NT2/D1 (cell line): ENCODE measurements at regions not wholly inside any gene's neighbourhood (a gene's known extent, or its start where the extent isn't known, plus 50 kb on each side); places are given as distances from the start of the nearest gene placed in this dataset.

ENCODE experiments used
- DNase-seq: peaks from one replicate; pipeline ENCODE4 v3.0.0-alpha.2; 2011; ENCODE audit warnings: low read depth, low spot score
- H3K27me3 ChIP-seq: 2 replicates; pipeline ENCODE4 v1.6.0; 2011; ENCODE audit warnings: mild to moderate bottlenecking; ENCODE audit not compliant: insufficient read length, insufficient read depth
- H3K36me3 ChIP-seq: 2 replicates; pipeline ENCODE4 v1.6.1; 2011; ENCODE audit warnings: mild to moderate bottlenecking, low read length, mixed read lengths; ENCODE audit not compliant: insufficient read depth, insufficient read length
- H3K4me1 ChIP-seq: 2 replicates; pipeline ENCODE4 v1.5.1; 2011; ENCODE audit not compliant: insufficient read depth, insufficient read length
- H3K4me3 ChIP-seq: 2 replicates; pipeline ENCODE4 v1.5.1; 2011; ENCODE audit warnings: low read depth; ENCODE audit not compliant: insufficient read length
- H3K9ac ChIP-seq: 2 replicates; pipeline ENCODE4 v1.6.0; 2011; ENCODE audit warnings: low read depth; ENCODE audit not compliant: insufficient read length
- H3K9me3 ChIP-seq: 2 replicates; pipeline ENCODE4 v1.5.1; 2011; ENCODE audit warnings: mild to moderate bottlenecking, low read length; ENCODE audit not compliant: insufficient read depth
- SUZ12 ChIP-seq: IDR thresholded peaks from 2 replicates; pipeline ENCODE4 v1.6.1; 2011; ENCODE audit not compliant: insufficient read length, insufficient read depth; ENCODE audit errors: extremely low read depth
- YY1 ChIP-seq: IDR thresholded peaks from 2 replicates; pipeline ENCODE4 v1.6.1; 2011; ENCODE audit not compliant: insufficient read length, insufficient read depth
- ZNF274 ChIP-seq: IDR thresholded peaks from 2 replicates; pipeline ENCODE4 v1.6.1; 2011; ENCODE audit warnings: mild to moderate bottlenecking, low read depth, low read length

GRCh38 chr10:130795819-130796218, 515.7 kb downstream of the TCERG1L start:
- no peaks in the 10 kb centered on the region for H3K4me1 ChIP-seq
- H3K27me3 ChIP-seq = no peaks in the 10 kb centered on the region
- peaks cover 12% of the 10 kb centered on the region; the same call in 1 of the 2 replicates for H3K9me3 ChIP-seq
- H3K9ac ChIP-seq = no peak overlapping the region
- H3K4me3 ChIP-seq = no peak overlapping the region
- no peaks in the 10 kb centered on the region for H3K36me3 ChIP-seq
- no peak for TF ChIP-seq ZNF274
- no peak for DNase-seq

GRCh38 chr10:130799532-130799931, 512.0 kb downstream of the TCERG1L start:
- no peak for DNase-seq
- Histone ChIP-seq H3K27me3 (no peaks in the 10 kb centered on the region), H3K4me3 (no peak overlapping the region), H3K36me3 (no peaks in the 10 kb centered on the region), H3K9ac (no peak overlapping the region), H3K9me3 (no peaks in the 10 kb centered on the region), H3K4me1 (no peaks in the 10 kb centered on the region)
- TF ChIP-seq SUZ12 (no peak), ZNF274 (no peak), YY1 (no peak)

- no peak for DNase-seq
- no peaks in the 10 kb centered on the region for H3K36me3 ChIP-seq
- no peak overlapping the region for H3K9ac ChIP-seq
- no peak overlapping the region for H3K4me3 ChIP-seq
- no peaks in the 10 kb centered on the region for H3K4me1 ChIP-seq
- TF ChIP-seq ZNF274 = no peak
- H3K27me3 ChIP-seq = no peaks in the 10 kb centered on the region
- H3K9me3 ChIP-seq = no peaks in the 10 kb centered on the region
Observed at GRCh38 chr10:130800281-130800680, 511.2 kb downstream of the TCERG1L start.

GRCh38 chr10:130801276-130801675, 510.2 kb downstream of the TCERG1L start:
- Histone ChIP-seq H3K9me3 (no peaks in the 10 kb centered on the region), H3K36me3 (no peaks in the 10 kb centered on the region), H3K9ac (no peak overlapping the region), H3K27me3 (no peaks in the 10 kb centered on the region), H3K4me3 (no peak overlapping the region), H3K4me1 (no peaks in the 10 kb centered on the region)
- no peak for DNase-seq
- TF ChIP-seq ZNF274 = no peak
- TF ChIP-seq YY1 = no peak
- no peak for TF ChIP-seq SUZ12

- H3K36me3 ChIP-seq = no peaks in the 10 kb centered on the region
- no peaks in the 10 kb centered on the region for H3K9me3 ChIP-seq
- H3K4me3 ChIP-seq = no peak overlapping the region
- TF ChIP-seq SUZ12 (no peak), ZNF274 (no peak), YY1 (no peak)
- H3K4me1 ChIP-seq = no peaks in the 10 kb centered on the region
- H3K9ac ChIP-seq = no peak overlapping the region
- H3K27me3 ChIP-seq = no peaks in the 10 kb centered on the region
- DNase-seq = no peak
Observed at GRCh38 chr10:130801784-130802183, 509.7 kb downstream of the TCERG1L start.

- no peaks in the 10 kb centered on the region for H3K27me3 ChIP-seq
- H3K4me1 ChIP-seq = no peaks in the 10 kb centered on the region
- no peak overlapping the region for H3K4me3 ChIP-seq
- no peak overlapping the region for H3K9ac ChIP-seq
- no peak for DNase-seq
- H3K9me3 ChIP-seq = no peaks in the 10 kb centered on the region
- TF ChIP-seq ZNF274 = no peak
- no peak for TF ChIP-seq SUZ12
- TF ChIP-seq YY1 = no peak
- H3K36me3 ChIP-seq = no peaks in the 10 kb centered on the region
Observed at GRCh38 chr10:130802301-130802700, 509.2 kb downstream of the TCERG1L start.

GRCh38 chr10:130804281-130804680, 507.2 kb downstream of the TCERG1L start:
- H3K27me3 ChIP-seq = no peaks in the 10 kb centered on the region
- H3K9me3 ChIP-seq = no peaks in the 10 kb centered on the region
- TF ChIP-seq YY1 = no peak
- TF ChIP-seq SUZ12 = no peak
- no peak for TF ChIP-seq ZNF274
- H3K9ac ChIP-seq = no peak overlapping the region
- H3K4me1 ChIP-seq = no peaks in the 10 kb centered on the region
- H3K36me3 ChIP-seq = no peaks in the 10 kb centered on the region
- no peak overlapping the region for H3K4me3 ChIP-seq
- DNase-seq = no peak

- DNase-seq = no peak
- H3K4me1 ChIP-seq = peaks cover 5% of the 10 kb centered on the region
- H3K27me3 ChIP-seq = no peaks in the 10 kb centered on the region
- no peak overlapping the region for H3K4me3 ChIP-seq
- H3K9ac ChIP-seq = no peak overlapping the region
- no peaks in the 10 kb centered on the region for H3K9me3 ChIP-seq
- no peaks in the 10 kb centered on the region for H3K36me3 ChIP-seq
- TF ChIP-seq YY1 (no peak), ZNF274 (no peak), SUZ12 (no peak)
Observed at GRCh38 chr10:130804778-130805634, 506.5 kb downstream of the TCERG1L start.
